Neural cell (in vitro differentiated cells): ENCODE measurements at regions not wholly inside any gene's neighbourhood (a gene's known extent, or its start where the extent isn't known, plus 50 kb on each side); places are given as distances from the start of the nearest gene placed in this dataset.

ENCODE experiments used
- MXI1 ChIP-seq: fragments of 450-650 bp; conservative IDR thresholded peaks from 2 replicates; pipeline ENCODE4 v1.6.1; 2014; ENCODE audit warnings: antibody characterized with exemption, mild to moderate bottlenecking; ENCODE audit not compliant: poor library complexity, severe bottlenecking
- POLR2AphosphoS5 ChIP-seq: IDR thresholded peaks from 2 replicates; pipeline ENCODE4 v1.6.1; 2012
- SMC3 ChIP-seq: fragments of 450-650 bp; conservative IDR thresholded peaks from 2 replicates; pipeline ENCODE4 v1.6.1; 2014; ENCODE audit warnings: antibody characterized with exemption, mild to moderate bottlenecking, moderate library complexity; ENCODE audit not compliant: poor library complexity

DNA sequence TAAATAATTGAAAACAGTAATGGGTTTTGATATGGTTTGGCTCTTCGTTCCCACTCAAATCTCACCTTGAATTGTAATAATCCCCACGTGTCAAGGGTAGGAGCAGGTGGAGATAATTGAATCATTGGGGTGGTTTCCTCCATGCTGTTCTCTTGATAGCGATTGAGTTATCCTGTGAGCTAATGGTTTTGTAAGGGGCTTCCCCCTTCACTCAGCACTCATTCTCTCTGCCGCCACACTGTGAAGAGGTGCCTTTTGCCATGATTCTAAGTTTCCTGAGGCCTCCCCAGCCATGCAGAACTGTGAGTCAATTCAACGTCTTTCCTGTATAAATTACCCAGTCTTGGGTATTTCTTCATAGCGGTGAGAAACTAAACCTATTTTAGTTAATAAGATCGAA lies 551.7 kb upstream of the POT1 start:
- no peak for TF ChIP-seq POLR2AphosphoS5
- TF ChIP-seq SMC3 = no peak
- TF ChIP-seq MXI1 = no peak
